HG03280 (cell line): ENCODE measurements at regions not wholly inside any gene's neighbourhood (a gene's known extent, or its start where the extent isn't known, plus 50 kb on each side); places are given as distances from the start of the nearest gene placed in this dataset.

Source experiments
- ATAC-seq: cut with Tn5 transposase; IDR thresholded peaks from one replicate; pipeline ENCODE4 v1.9.1; 2021; ENCODE audit warnings: mild to moderate bottlenecking, moderate library complexity; ENCODE audit not compliant: unreplicated experiment

GRCh38 chr10:124219062-124219461, 125.7 kb upstream of the CHST15 start:
- no peak for ATAC-seq

GRCh38 chr10:124217906-124218804, 124.8 kb upstream of the CHST15 start:
- ATAC-seq = no peak

GRCh38 chr10:124217031-124217430, 123.6 kb upstream of the CHST15 start:
- ATAC-seq = no peak

GRCh38 chr10:124214610-124215375, 121.4 kb upstream of the CHST15 start:
- no peak for ATAC-seq

GRCh38 chr10:124213899-124214510, 120.6 kb upstream of the CHST15 start:
- ATAC-seq = no peak

- ATAC-seq = no peak
These were observed 120.1 kb upstream of the CHST15 start for GRCh38 chr10:124213471-124213870.

- ATAC-seq = no peak
These were observed 119.3 kb upstream of the CHST15 start for GRCh38 chr10:124212702-124213101.

- ATAC-seq = no peak
These were observed 118.5 kb upstream of the CHST15 start for GRCh38 chr10:124211921-124212320.

- ATAC-seq = no peak
These were observed 116.9 kb upstream of the CHST15 start for GRCh38 chr10:124210263-124210662.

GRCh38 chr10:124207391-124207790, 114.0 kb upstream of the CHST15 start:
- ATAC-seq = no peak

GRCh38 chr10:124206616-124207015, 113.2 kb upstream of the CHST15 start:
- no peak for ATAC-seq

- no peak for ATAC-seq
These were observed 112.0 kb upstream of the CHST15 start for GRCh38 chr10:124205432-124205831.

GRCh38 chr10:124204726-124205125, 111.3 kb upstream of the CHST15 start:
- ATAC-seq = no peak

GRCh38 chr10:124200011-124200410, 106.6 kb upstream of the CHST15 start:
- ATAC-seq = no peak

- no peak for ATAC-seq
These were observed 105.5 kb upstream of the CHST15 start for GRCh38 chr10:124198871-124199270.

- no peak for ATAC-seq
These were observed 104.7 kb upstream of the CHST15 start for GRCh38 chr10:124198125-124198501.

GRCh38 chr10:124197371-124198124, 104.2 kb upstream of the CHST15 start:
- no peak for ATAC-seq

GRCh38 chr10:124196659-124197058, 103.3 kb upstream of the CHST15 start:
- no peak for ATAC-seq

GRCh38 chr10:124194199-124194824, 100.9 kb upstream of the CHST15 start:
- ATAC-seq = no peak

GRCh38 chr10:124193309-124193696, 99.9 kb upstream of the CHST15 start:
- ATAC-seq = no peak
